AG20443 (cell line): ENCODE measurements at regions not wholly inside any gene's neighbourhood (a gene's known extent, or its start where the extent isn't known, plus 50 kb on each side); places are given as distances from the start of the nearest gene placed in this dataset.

Experiments used
- DNase-seq: peaks from one replicate; pipeline ENCODE4 v3.0.0; 2012; ENCODE audit warnings: low spot score, mixed read lengths

DNA sequence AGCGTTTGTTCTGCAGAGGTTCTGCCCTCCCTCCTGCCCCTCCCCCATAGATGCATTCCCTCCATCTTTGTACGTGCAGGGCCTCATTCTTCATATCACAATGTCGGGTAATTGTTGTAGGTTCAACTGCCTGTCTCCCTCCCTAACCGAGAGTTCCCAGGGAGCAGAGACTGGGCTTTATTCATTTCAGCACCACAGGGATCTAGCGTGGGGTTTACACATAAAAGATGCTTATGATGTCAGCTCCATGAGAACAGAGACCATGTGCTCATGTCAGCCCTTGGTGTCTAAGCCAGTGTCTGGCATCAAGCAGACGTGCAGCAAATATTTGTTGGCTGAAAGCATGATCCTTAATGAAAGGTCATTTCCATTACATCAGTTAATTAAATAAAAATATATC, 298.9 kb upstream of the TRIB2 start:
- no peak for DNase-seq

DNA sequence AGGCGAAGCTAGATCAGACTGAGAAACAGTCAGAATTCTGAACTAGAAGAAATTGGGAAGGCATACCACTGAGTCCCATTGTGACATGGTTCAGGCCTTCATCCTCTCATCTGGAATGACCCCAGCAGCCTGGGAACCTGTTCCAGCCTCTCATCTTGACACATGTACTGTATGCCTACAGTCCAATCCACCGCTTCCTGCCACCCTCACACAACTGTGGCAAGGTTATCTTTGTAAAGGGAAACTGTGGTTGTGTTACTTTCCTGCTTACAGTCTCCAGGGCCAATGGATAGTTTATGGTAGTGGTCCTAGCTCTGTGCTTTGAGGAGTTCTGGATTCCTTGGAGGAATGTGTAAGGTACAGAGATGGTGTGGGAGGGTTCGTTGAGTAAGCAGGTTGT, 296.9 kb upstream of the TRIB2 start:
- DNase-seq = no peak

- DNase-seq = no peak
These were observed 295.7 kb upstream of the TRIB2 start for GRCh38 chr2:12421046-12421445.

DNA sequence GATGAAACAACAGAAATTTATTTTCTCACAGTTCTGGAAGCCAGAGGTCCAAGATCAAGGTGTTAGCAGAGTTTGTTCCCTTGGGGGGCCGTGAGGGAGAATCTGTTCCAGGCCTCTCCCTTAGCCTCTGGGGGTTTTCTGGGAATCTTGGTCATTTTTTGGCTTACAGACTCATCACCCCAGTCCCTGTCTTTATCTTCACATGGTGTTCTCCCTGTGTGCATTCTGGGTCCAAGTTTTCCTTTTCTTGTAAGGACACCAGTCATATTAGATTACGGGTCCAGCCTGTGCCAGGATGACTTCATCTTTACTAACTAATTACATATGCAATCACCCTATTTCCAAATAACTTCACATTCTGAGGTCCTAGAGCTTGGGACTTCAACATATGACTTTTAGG, 292.5 kb upstream of the TRIB2 start:
- no peak for DNase-seq

GRCh38 chr2:12424809-12425208, 291.9 kb upstream of the TRIB2 start:
- DNase-seq = no peak

- no peak for DNase-seq
These were observed 288.4 kb upstream of the TRIB2 start for GRCh38 chr2:12428324-12428723.

GRCh38 chr2:12428786-12429185, 287.9 kb upstream of the TRIB2 start:
- no peak for DNase-seq

DNA sequence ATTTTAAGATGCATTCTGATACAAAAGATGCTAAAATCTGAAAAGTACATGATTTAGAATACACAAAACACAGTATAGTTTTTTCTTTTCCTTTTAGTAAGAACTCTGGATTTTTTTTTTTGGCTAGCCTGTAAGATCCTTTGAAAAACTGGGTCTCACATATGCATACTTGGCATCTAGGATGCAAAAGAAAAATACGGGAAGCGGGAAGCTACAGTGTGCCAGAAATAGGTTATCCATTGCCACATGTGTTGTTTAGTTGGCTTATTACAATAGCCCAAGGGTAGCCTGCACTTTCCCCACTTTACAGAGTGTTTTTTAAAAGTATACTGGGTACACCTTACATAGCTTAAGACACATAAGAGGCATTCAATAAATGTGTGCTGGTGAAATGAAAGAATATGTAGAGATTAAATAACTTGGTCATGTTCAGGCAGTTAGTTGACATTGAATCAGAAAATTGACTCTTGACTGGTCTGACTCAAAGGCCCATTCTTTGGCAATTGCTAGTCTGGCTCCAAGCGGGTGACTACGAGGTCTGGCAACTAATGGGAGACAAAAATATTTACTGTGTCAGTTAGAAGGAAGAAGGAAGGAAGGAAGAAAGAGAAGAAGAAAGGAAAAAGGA, 286.8 kb upstream of the TRIB2 start:
- DNase-seq = peak; percentile 63

DNA sequence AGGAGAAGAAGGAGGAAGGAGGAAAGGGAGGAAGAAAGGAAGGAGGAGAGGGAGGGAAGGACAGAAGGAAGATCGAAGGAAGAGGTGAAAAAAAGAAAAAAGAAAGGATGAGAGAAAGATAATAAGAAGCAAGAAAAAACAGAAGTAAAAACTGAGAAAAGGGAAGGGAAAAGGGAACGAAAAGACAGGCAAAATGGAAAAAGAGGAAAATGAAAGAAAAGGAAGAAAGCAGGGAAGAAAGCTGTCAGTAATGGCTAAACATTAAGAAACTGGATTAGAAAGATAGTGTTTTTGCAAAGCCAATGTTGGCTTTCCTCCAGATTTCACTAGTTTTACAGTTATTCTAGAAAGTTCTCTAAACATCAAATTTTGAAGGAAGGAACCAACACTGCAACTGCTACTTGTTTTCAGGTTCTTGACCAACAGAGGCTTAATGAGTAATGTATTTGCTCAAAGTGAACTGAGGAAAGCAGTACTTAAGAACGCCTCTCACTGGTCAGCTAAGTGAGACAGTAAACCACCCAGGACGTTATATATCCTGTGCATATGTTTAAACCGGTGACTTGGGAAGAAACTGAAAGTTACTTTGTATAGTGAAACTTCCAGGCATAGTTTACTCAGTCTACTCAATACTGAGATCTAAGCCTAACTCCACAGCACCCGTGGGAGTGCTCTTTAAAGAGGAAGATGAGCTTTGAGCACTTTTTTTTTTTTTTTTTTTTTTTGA, 286.2 kb upstream of the TRIB2 start:
- DNase-seq = no peak

DNA sequence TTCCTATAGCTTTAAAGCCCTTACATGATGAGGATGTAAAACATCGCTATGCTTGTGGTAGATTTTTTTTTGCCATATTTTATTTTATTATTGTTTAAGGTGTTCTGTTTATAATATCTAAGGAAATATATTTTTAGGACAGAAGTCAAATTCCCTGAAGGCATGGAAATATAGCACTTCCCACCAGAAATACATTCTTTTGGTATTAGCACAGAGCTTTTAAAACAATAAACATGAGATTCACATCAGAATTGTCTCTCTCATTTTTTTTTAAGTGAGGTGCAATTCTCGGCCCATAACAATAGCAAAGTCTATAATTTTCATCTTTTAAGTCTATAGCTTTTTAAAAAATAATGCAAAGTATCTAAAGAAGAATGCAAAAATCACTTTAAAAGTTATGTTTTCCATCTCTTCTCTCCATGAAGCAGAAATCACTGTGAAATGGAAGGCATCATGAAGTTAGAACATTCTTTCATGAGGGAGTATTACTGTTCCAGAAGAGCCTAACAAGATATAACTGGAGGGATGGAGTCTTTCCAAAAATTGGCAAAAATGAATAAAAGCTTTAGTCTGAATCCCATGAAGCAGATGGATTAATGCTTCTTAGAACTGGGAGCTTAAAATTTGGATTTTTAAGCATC, 283.6 kb upstream of the TRIB2 start:
- DNase-seq = no peak

DNA sequence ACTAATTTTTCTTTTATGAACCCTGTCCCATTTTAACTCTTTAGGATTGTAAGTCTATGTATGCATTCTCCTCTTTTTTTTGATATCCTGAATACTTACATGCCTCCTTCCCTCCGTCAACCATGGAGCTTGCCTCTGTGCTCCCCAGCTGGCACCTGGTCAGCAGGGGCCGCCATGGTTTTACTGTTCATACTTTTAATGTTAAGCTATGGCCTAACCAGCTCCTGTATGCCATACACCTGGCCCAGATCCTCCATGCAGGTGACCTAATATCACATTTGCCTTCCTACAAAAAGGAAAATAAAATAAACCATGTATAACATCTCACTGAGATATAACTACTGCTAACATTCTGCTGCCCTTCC, 283.1 kb upstream of the TRIB2 start:
- DNase-seq = no peak

- no peak for DNase-seq
These were observed 282.1 kb upstream of the TRIB2 start for GRCh38 chr2:12434630-12435098.

DNA sequence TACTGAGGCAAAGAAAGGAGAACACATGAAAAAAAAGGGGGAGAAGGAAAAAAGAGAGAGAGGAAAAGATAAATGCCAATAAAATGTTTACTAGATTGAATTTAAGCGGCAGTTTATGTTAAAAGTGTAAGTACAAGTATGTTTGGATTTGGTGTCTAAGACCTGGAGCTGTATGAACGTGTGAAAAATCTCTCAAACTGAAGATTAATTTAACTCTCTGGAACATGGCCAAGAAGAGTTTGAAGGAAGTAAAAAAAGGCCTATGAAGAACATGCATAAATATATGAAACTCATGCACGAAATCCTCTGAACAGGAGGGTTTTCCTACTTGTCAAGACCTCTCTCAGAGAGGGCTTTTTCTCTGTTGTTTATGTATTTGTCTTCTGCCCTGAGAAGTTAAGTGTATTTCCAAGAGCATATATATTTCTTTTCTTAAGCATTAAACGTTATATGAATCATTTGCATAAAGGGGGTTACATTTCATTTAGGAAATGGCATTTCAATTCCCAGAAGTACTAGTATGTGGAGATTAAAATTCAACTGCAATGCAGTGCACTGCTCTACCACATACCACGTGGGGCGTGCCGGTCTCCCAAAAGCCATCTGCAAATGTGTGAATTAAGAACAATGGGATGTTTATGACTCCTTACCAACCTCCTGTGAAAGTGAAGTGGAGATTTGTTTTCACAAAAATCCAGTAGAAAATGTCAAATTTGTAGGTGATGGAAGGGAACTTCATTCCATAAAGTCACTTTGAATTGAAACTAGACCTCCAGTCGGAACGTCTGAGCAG, 281.1 kb upstream of the TRIB2 start:
- no peak for DNase-seq

DNA sequence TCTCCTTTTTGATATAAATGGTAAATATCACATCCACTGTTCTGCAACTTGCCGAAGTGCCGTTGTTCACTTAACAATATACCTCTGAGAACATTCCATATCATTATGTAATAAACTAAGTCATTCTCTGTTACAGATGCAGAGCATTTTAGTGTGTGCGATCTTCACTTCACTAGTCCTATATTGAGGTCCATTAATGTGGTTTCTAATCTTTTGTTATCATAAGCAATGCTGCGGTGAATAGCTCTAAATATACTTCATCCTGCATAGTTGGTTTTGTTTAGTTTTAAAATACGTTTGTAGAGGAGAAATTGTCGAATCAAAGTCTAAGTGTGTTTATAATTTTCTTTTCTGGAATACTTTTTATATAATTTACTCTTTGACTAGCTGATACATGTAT, 280.3 kb upstream of the TRIB2 start:
- no peak for DNase-seq

DNA sequence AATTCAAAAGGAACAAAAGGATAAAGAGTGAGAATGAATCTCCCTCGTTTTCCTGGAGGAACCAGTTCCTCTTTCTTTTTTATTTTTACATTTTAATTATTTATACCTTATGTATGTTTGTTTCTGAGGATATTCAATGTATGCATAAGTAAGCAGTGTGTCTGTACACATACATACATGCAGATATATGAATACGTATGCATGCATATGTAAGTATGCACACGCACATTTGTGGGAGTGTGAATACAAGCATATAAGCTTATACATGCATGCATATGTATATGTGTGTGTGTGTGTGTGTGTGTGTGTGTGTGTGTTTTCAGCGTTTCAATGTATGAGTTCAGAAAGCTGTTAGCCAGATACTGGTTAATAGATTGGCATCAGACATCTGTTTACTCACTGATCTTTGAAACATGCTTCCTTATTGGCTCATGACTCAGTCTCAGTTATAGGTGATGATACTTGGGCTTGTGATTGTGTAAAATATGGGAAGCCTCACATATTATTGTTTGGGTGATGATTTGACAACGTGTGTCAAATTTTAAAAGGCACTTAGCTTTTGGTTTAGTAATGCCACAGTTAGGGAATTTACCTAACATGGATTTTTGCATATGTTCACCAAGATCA, 279.7 kb upstream of the TRIB2 start:
- DNase-seq = no peak

DNA sequence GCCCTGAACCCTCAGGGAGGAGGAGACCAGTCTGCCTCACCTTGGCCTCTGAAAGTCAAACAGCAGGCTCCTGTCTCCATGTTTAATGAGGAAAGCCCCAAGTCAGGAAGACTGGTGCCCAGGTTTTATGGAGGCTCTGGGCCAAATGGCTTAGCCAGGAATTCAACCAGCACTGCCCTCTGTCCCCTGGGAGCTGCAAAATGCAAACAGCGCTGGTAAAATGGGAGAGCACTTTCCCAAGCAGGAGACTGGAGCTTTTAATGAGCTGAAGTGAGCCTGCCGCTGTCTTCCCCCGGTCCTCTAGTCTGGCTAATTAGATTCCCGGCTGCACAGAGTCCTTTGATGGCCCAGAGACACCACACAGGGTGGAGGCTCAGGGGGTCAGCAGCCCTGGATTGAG, 276.0 kb upstream of the TRIB2 start:
- DNase-seq = no peak

DNA sequence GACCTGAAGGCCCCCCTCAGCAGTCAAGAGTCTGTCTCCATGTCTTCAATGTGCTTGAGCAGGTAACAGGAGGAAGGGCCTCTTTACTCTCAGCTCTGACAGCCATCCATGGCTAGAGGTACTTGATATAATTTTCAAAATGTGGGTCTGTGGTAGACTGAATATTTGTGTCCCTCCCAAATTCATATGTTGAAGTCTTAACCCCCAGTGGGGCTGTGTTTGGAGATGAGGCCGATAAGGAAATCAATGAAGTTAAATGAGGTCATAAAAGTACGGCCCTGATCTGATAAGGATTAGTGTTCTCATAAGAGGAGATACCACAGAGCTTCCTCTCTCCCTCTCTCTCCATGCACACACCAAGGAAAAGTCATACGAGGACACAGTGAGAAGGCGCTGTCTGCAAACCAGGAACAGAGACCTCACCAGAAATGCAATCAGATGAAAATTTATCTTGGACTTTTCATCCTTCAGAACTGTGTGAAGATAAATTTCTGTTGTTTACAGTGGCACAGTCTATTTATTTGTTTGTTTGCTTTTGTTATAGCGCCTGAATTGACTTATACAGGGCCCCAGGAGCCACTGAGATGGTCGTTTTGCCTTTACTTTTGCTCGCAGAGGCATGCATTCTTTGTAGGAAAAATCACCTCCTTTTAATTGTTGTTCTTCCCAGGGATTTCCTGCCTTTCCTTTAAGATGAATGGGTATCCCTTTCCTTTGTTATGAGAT, 274.8 kb upstream of the TRIB2 start:
- no peak for DNase-seq

GRCh38 chr2:12442476-12442847, 274.3 kb upstream of the TRIB2 start:
- no peak for DNase-seq

GRCh38 chr2:12448846-12449505, 267.8 kb upstream of the TRIB2 start:
- peak; percentile 76 for DNase-seq

- no peak for DNase-seq
These were observed 265.0 kb upstream of the TRIB2 start for GRCh38 chr2:12451726-12452125.

DNA sequence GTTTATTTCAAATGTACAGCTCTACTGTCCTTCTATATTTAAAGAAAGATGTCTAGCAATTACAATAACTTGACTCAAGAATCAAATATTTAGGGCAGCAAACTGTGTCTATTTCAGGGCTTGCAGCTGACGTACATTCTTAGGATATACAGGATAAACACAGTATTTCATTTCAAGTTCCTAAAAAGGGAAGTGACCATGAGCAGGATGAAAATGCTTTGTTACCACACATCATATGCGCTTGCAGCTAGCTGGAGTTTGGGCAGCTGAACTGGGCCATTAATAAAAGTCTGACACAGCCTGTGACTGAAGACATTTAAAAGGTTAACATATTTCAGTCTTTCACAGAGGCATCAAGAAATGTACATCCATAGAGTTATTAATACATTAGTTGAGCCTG, 264.6 kb upstream of the TRIB2 start:
- DNase-seq = no peak
